H1 (cell line): ENCODE measurements at regions not wholly inside any gene's neighbourhood (a gene's known extent, or its start where the extent isn't known, plus 50 kb on each side); places are given as distances from the start of the nearest gene placed in this dataset.

Experiments used
- CTCF ChIA-PET: fragments of 300-600 bp; sonication (Branson Sonifier 250); formaldehyde crosslinking; loops from one replicate; lab custom pipeline; 2021; ENCODE audit not compliant: partially characterized antibody; lab: Charles Lee
- POLR2A ChIA-PET: fragments of 300-600 bp; sonication (Branson Sonifier 250); formaldehyde crosslinking; loops from one replicate; lab custom pipeline; 2021; ENCODE audit warnings: inconsistent platforms; ENCODE audit not compliant: partially characterized antibody; lab: Charles Lee
- DNase-seq, 2 experiments: peaks; one replicate each; pipeline versions ENCODE4 v3.0.0 to v3.0.0-alpha.2; 2010 to 2022; ENCODE audit warnings: low spot score in 2 of 2, low read depth in 1 of 2, mixed read lengths in 1 of 2
- FAIRE-seq: peaks from 2 replicates; lab custom pipeline; 2011; peaks lifted over from hg19 to GRCh38; lab: Jason Lieb, UNC
- H2AFZ ChIP-seq: 2 replicates; pipeline ENCODE4 v1.8.1; 2012; ENCODE audit warnings: low read length, inconsistent platforms
- H2AK5ac ChIP-seq: 2 replicates; pipeline ENCODE4 v1.6.1; 2013; ENCODE audit warnings: low read depth, low read length
- H2BK120ac ChIP-seq: replicated peaks from 2 replicates; pipeline ENCODE3; 2013; ENCODE audit warnings: low read depth, low read length, inconsistent platforms
- H2BK12ac ChIP-seq: 2 replicates; pipeline ENCODE4 v1.6.1; 2013; ENCODE audit warnings: low read depth, low read length
- H2BK15ac ChIP-seq: 2 replicates; pipeline ENCODE4 v1.6.1; 2013; ENCODE audit warnings: low read length
- H2BK20ac ChIP-seq: 2 replicates; pipeline ENCODE4 v1.6.1; 2013; ENCODE audit warnings: low read length
- H2BK5ac ChIP-seq: 2 replicates; pipeline ENCODE4 v1.6.1; 2013; ENCODE audit warnings: low read depth, low read length
- H3K14ac ChIP-seq: 2 replicates; pipeline ENCODE4 v1.6.1; 2013; ENCODE audit warnings: inconsistent platforms; ENCODE audit not compliant: insufficient read length
- H3K18ac ChIP-seq: 2 replicates; pipeline ENCODE4 v1.6.1; 2013; ENCODE audit warnings: low read length; ENCODE audit errors: extremely low read depth
- H3K23ac ChIP-seq: 2 replicates; pipeline ENCODE4 v1.6.1; 2013; ENCODE audit warnings: inconsistent platforms; ENCODE audit not compliant: insufficient read length
- H3K23me2 ChIP-seq: 2 replicates; pipeline ENCODE4 v1.6.1; 2013; ENCODE audit warnings: low read depth, low read length
- H3K27ac ChIP-seq: 2 replicates; pipeline ENCODE4 v1.6.1; 2011; ENCODE audit warnings: low read depth, low read length, inconsistent platforms
- H3K27me3 ChIP-seq, 4 experiments: replicated peaks in 1 of 4; 1 replicate in 1 of 4; 2 replicates in 3 of 4; pipeline versions ENCODE4 v1.6.1 to v1.8.1; 2011 to 2013; ENCODE audit warnings: low read length in 3 of 4, mild to moderate bottlenecking in 3 of 4, inconsistent platforms in 2 of 4, mixed read lengths in 2 of 4, moderate library complexity in 1 of 4; ENCODE audit not compliant: control insufficient read depth in 3 of 4, insufficient read depth in 3 of 4; ENCODE audit errors: extremely low read depth in 1 of 4
- H3K36me3 ChIP-seq, 4 experiments: 2 replicates each; pipeline versions ENCODE4 v1.6.1 to v1.8.1; 2011 to 2013; ENCODE audit warnings: mild to moderate bottlenecking in 4 of 4, low read length in 3 of 4, moderate library complexity in 2 of 4, control low read depth in 1 of 4, inconsistent platforms in 1 of 4; ENCODE audit not compliant: insufficient read depth in 4 of 4, control insufficient read depth in 2 of 4
- H3K4ac ChIP-seq: replicated peaks from 2 replicates; pipeline ENCODE3; 2013; ENCODE audit warnings: low read length, low read depth, mixed read lengths, inconsistent platforms; ENCODE audit not compliant: insufficient read length
- H3K4me1 ChIP-seq, 4 experiments: replicated peaks in 1 of 4; 1 replicate in 1 of 4; 2 replicates in 3 of 4; pipeline versions ENCODE4 v1.6.1 to v1.8.1; 2011 to 2013; ENCODE audit warnings: low read length in 3 of 4, inconsistent platforms in 2 of 4, mixed read lengths in 1 of 4; ENCODE audit not compliant: insufficient read depth in 4 of 4, control insufficient read depth in 3 of 4
- H3K4me2 ChIP-seq, 2 experiments: 2 replicates each; pipeline versions ENCODE4 v1.6.1 to v1.8.1; 2011 to 2013; ENCODE audit warnings: low read depth in 2 of 2, low read length in 2 of 2, control low read depth in 1 of 2, inconsistent platforms in 1 of 2, mild to moderate bottlenecking in 1 of 2; ENCODE audit not compliant: insufficient read depth in 1 of 2
- H3K4me3 ChIP-seq, 4 experiments: fragments of 200-600, 300-600 bp in 1 of 4; sonication (generic), shearing (Covaris generic), sonication (Bioruptor Twin) in 1 of 4; 2 replicates each; pipeline versions ENCODE4 v1.5.1 to v1.8.1; 2011 to 2016; ENCODE audit warnings: low read length in 4 of 4, low read depth in 3 of 4, control low read depth in 2 of 4, inconsistent platforms in 2 of 4, mild to moderate bottlenecking in 2 of 4, mixed read lengths in 1 of 4, moderate library complexity in 1 of 4; ENCODE audit not compliant: insufficient read depth in 2 of 4; ENCODE audit errors: extremely low read depth in 1 of 4
- H3K56ac ChIP-seq: replicated peaks from 2 replicates; pipeline ENCODE3; 2013; ENCODE audit warnings: low read depth, mild to moderate bottlenecking, mixed read lengths, low read length, inconsistent platforms; ENCODE audit not compliant: insufficient read length
- H3K79me1 ChIP-seq: 2 replicates; pipeline ENCODE4 v1.6.1; 2013; ENCODE audit warnings: low read depth, low read length, control low read depth
- H3K79me2 ChIP-seq, 2 experiments: 2 replicates each; pipeline versions ENCODE4 v1.6.1 to v1.8.1; 2012 to 2013; ENCODE audit warnings: low read length in 2 of 2, mild to moderate bottlenecking in 2 of 2, inconsistent platforms in 1 of 2; ENCODE audit not compliant: insufficient read depth in 2 of 2, control insufficient read depth in 1 of 2
- H3K9ac ChIP-seq, 4 experiments: replicated peaks in 1 of 4; 1 replicate in 1 of 4; 2 replicates in 3 of 4; pipeline versions ENCODE4 v1.6.1 to v1.8.1; 2011 to 2013; ENCODE audit warnings: low read depth in 3 of 4, low read length in 3 of 4, control low read depth in 2 of 4, mild to moderate bottlenecking in 2 of 4, moderate library complexity in 2 of 4, inconsistent platforms in 1 of 4; ENCODE audit errors: extremely low read depth in 1 of 4
- H3K9me3 ChIP-seq, 2 experiments: 2 replicates each; pipeline versions ENCODE4 v1.6.1 to v1.8.1; 2012 to 2013; ENCODE audit warnings: mild to moderate bottlenecking in 2 of 2, moderate library complexity in 2 of 2, control low read depth in 1 of 2, inconsistent platforms in 1 of 2, low read depth in 1 of 2, low read length in 1 of 2, mixed read lengths in 1 of 2; ENCODE audit not compliant: insufficient read depth in 2 of 2
- H4K20me1 ChIP-seq, 2 experiments: replicated peaks in 1 of 2; 2 replicates each; pipeline versions ENCODE3 to v1.8.1; 2011 to 2013; ENCODE audit warnings: inconsistent platforms in 2 of 2, low read length in 2 of 2, mild to moderate bottlenecking in 1 of 2; ENCODE audit not compliant: insufficient read depth in 2 of 2, control insufficient read depth in 1 of 2
- H4K5ac ChIP-seq: 2 replicates; pipeline ENCODE4 v1.6.1; 2013; ENCODE audit warnings: low read length, low read depth, mixed read lengths, inconsistent platforms; ENCODE audit not compliant: insufficient read length
- H4K8ac ChIP-seq: 2 replicates; pipeline ENCODE4 v1.8.0; 2013; ENCODE audit warnings: mild to moderate bottlenecking, moderate library complexity, low read length, inconsistent platforms; ENCODE audit not compliant: insufficient read depth; ENCODE audit errors: extremely low read depth
- H4K91ac ChIP-seq: replicated peaks from 2 replicates; pipeline ENCODE3; 2013; ENCODE audit warnings: low read length, mixed read lengths, inconsistent platforms; ENCODE audit not compliant: insufficient read length
- CTBP2 ChIP-seq: IDR thresholded peaks from 2 replicates; pipeline ENCODE4 v1.7.0; 2011; ENCODE audit warnings: borderline replicate concordance, mild to moderate bottlenecking, moderate library complexity, mixed read lengths, low read length; ENCODE audit not compliant: insufficient read depth, insufficient read length
- NRF1 ChIP-seq: IDR thresholded peaks from 2 replicates; pipeline ENCODE4 v1.6.1; 2011; ENCODE audit warnings: mild to moderate bottlenecking, low read depth, low read length, improper control_type of control experiment
- WGBS, 2 experiments: shearing (Covaris generic) in 1 of 2; methylation state at CpG; one replicate each; pipeline versions ENCODE4 v1.1.6 to v1.1.7; 2013 to 2015; ENCODE audit warnings: low lambda C conversion rate in 2 of 2, mixed read lengths in 2 of 2, inconsistent platforms in 1 of 2, low coverage in 1 of 2, missing lambda C conversion rate in 1 of 2; ENCODE audit not compliant: insufficient replicate concordance in 2 of 2, insufficient coverage in 1 of 2, insufficient read length in 1 of 2; ENCODE audit errors: extremely low coverage in 1 of 2, missing lambda C conversion rate in 1 of 2; 5-methylcytosine and 5-hydroxymethylcytosine counted together

GRCh38 chr20:48115502-48115901, 330.2 kb upstream of the SULF2 start:
- Histone ChIP-seq H3K23me2 (no peaks in the 10 kb centered on the region), H3K4me2 (no peak overlapping the region), H3K56ac (no peak overlapping the region), H3K4me1 (no peaks in the 10 kb centered on the region), H3K9me3 (no peaks in the 10 kb centered on the region), H2AK5ac (no peak overlapping the region), H4K20me1 (no peaks in the 10 kb centered on the region), H3K36me3 (no peaks in the 10 kb centered on the region), H3K23ac (no peak overlapping the region), H2BK120ac (no peak overlapping the region), H3K14ac (no peak overlapping the region), H4K8ac (no peak overlapping the region), H2BK15ac (no peak overlapping the region), H3K9ac (no peak overlapping the region), H3K79me2 (no peaks in the 10 kb centered on the region), H2BK5ac (no peak overlapping the region), H2AFZ (no peak overlapping the region), H2BK12ac (no peak overlapping the region), H3K27ac (no peak overlapping the region), H4K5ac (no peak overlapping the region), H3K27me3 (no peaks in the 10 kb centered on the region), H4K91ac (no peak overlapping the region), H3K4me3 (no peak overlapping the region), H3K18ac (no peak overlapping the region), H3K4ac (no peak overlapping the region), H3K79me1 (no peaks in the 10 kb centered on the region), H2BK20ac (no peak overlapping the region)
- CTCF ChIA-PET, result interaction anchor here (0.6 to 0.9 kb wide), 2 partner anchors 16 to 496 kb away, joined by 3 to 4 read pairs; no protein-coding TSS in a partner anchor
- WGBS, 2 experiments, result 81% methylated on average over 4 of the region's 4 CpGs; no CpG with 5 or more reads in 1 of the 2 experiments
- POLR2A ChIA-PET, result no interaction called here
- DNase-seq, result no peak
- TF ChIP-seq CTBP2 (no peak), NRF1 (no peak)
- FAIRE-seq, result no peak
